C4-2B (cell line): ENCODE measurements at regions not wholly inside any gene's neighbourhood (a gene's known extent, or its start where the extent isn't known, plus 50 kb on each side); places are given as distances from the start of the nearest gene placed in this dataset.

Experiments used
- ZFX ChIP-seq: fragments of 450-650 bp; IDR thresholded peaks from 2 replicates; pipeline ENCODE4 v1.6.1; 2017
- TF ChIP-seq, protein P1 (sequence below): fragments of 450-650 bp; conservative IDR thresholded peaks from 2 replicates; pipeline ENCODE4 v1.5.1; 2017; ENCODE audit warnings: mild to moderate bottlenecking

DNA sequence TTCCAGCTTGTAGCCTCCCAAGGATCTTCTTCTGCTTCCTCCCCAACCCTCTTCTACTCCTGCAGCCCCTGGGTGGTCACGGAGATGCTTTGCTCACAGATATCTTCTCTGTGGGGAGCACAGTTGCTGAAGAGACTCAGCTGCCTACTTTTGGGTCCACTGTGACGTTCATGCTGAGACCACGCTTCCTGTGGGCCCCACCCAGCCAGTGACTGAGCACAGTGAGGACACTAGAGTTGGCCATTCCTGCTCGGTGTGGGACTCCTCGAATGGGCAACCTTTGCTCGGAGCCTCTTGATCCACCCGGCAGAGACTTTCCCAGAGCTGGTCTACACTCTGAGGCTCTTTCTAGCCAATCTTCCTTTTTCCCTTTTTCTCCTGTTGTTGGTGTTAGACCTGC, 73.9 kb downstream of the ADRA2A start:
- TF ChIP-seq, protein P1, sequence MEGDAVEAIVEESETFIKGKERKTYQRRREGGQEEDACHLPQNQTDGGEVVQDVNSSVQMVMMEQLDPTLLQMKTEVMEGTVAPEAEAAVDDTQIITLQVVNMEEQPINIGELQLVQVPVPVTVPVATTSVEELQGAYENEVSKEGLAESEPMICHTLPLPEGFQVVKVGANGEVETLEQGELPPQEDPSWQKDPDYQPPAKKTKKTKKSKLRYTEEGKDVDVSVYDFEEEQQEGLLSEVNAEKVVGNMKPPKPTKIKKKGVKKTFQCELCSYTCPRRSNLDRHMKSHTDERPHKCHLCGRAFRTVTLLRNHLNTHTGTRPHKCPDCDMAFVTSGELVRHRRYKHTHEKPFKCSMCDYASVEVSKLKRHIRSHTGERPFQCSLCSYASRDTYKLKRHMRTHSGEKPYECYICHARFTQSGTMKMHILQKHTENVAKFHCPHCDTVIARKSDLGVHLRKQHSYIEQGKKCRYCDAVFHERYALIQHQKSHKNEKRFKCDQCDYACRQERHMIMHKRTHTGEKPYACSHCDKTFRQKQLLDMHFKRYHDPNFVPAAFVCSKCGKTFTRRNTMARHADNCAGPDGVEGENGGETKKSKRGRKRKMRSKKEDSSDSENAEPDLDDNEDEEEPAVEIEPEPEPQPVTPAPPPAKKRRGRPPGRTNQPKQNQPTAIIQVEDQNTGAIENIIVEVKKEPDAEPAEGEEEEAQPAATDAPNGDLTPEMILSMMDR, result no peak
- no peak for TF ChIP-seq ZFX
